ENCODE measurements at regions not wholly inside any gene's neighbourhood (a gene's known extent, or its start where the extent isn't known, plus 50 kb on each side); places are given as distances from the start of the nearest gene placed in this dataset.

- TF ChIP-seq CTCF (IDR thresholded peaks at IDR 0.05) = no peak
- no peak for TF ChIP-seq POLR2A (IDR thresholded peaks at IDR 0.05)
- no peak for TF ChIP-seq POLR2AphosphoS5 (IDR thresholded peaks at IDR 0.05)
- no peak for TF ChIP-seq EP300 (IDR thresholded peaks at IDR 0.05)
These were observed 109.6 kb upstream of the BMP2 start for GRCh38 chr20:6657904-6658303.

Measured in upper lobe of left lung (tissue), 4 donors.